ENCODE measurements at regions not wholly inside any gene's neighbourhood (a gene's known extent, or its start where the extent isn't known, plus 50 kb on each side); places are given as distances from the start of the nearest gene placed in this dataset.

DNA sequence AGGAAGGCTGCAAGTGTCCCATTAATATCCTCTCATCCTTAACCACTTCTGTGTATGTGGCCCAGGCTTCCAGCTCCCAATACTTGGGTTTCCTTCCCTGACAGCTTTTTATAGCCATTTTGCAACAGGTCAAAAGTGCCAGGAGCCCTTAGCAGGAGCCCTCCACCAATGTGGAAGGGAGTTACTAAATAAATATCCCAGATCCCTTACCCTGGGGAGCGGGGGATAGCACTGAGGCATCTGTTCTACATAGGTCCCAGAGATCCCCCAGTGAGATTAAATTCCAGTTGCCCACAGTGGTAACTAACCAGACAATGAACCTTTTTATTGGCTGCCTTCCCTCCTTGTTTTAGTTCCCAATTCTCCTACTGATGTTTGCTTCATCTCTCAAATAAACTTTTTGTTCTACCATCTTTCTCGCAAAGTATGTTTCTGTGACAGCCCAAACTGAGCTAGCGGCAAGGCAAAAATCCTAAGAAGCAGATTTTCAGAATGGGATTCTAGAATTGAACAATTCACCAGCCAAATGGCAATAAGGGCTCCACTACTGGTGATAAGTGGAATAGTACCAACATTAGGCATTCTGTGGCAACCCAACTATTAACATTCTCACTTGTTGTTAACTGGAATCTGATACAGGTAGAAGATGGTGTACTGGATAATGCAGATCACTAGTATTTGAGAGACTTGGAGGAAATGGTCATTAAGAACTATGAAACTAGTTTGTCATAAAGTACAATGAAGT, 83.9 kb upstream of the MAPRE2 start:
- no peak overlapping the region for H3K4me3 ChIP-seq
- 83% methylated on average over 3 of the region's 3 CpGs; no CpG with 5 or more reads in 1 of the 2 donors for WGBS, 2 donors (ENCODE audit: low coverage in 1 of 2)
- no peaks in the 10 kb centered on the region for H3K36me3 ChIP-seq
- intact Hi-C loops (cut with DNase I; ENCODE audit: low total_unique reads) (no loop called here), in situ Hi-C loops (cut with MboI; ENCODE audit: low pct_ligation_motif_present in 1 of 4, low pct_unique_long_range_greater_than_20kb in 1 of 4, low sequenced_read_pairs in 3 of 4) (loop anchor here in 1 of 4 donors (25.0 kb wide), 1 partner anchor 95 kb away; no protein-coding TSS in a partner anchor)
- H3K27ac ChIP-seq = peak overlapping the region in 1 of 4 donors; percentile 73
- no peaks in the 10 kb centered on the region for H3K9me3 ChIP-seq
- no peak for DNase-seq
- TF ChIP-seq POLR2A (IDR thresholded peaks at IDR 0.05) (no peak), EP300 (IDR thresholded peaks at IDR 0.05; ENCODE audit: low read depth) (no peak), POLR2AphosphoS5 (IDR thresholded peaks at IDR 0.05) (no peak)
- H3K27me3 ChIP-seq = no peaks in the 10 kb centered on the region
- H3K4me1 ChIP-seq = peaks cover 0 to 22% (median 11%) of the 10 kb centered on the region in 4 donors

DNA sequence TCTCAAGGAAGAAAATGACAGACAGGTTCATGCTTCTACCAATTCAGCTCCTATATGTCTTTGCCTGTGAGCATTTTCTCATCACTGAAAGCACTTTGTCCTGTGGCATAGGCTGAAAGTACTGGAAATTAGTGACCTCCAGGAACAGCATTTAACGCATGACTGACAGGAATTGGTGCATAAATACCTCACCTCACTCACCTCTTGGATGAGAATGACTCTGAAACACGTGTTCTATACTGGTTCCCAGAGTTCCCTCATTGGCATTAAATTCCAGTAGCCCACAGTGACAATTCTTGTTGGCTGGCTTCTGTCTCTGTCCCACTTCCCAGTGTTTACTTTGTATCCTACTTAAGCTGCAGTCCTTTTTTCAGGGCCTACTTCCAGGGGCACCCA, 83.4 kb upstream of the MAPRE2 start:
- Histone ChIP-seq H3K4me3 (no peak overlapping the region), H3K27ac (peak overlapping the region in 1 of 4 donors; percentile 73), H3K27me3 (no peaks in the 10 kb centered on the region), H3K36me3 (no peaks in the 10 kb centered on the region), H3K9me3 (no peaks in the 10 kb centered on the region), H3K4me1 (peaks cover 0 to 22% (median 10%) of the 10 kb centered on the region in 4 donors)
- DNase-seq = no peak
- no peak for TF ChIP-seq EP300 (IDR thresholded peaks at IDR 0.05; ENCODE audit: low read depth)
- TF ChIP-seq, protein P1, sequence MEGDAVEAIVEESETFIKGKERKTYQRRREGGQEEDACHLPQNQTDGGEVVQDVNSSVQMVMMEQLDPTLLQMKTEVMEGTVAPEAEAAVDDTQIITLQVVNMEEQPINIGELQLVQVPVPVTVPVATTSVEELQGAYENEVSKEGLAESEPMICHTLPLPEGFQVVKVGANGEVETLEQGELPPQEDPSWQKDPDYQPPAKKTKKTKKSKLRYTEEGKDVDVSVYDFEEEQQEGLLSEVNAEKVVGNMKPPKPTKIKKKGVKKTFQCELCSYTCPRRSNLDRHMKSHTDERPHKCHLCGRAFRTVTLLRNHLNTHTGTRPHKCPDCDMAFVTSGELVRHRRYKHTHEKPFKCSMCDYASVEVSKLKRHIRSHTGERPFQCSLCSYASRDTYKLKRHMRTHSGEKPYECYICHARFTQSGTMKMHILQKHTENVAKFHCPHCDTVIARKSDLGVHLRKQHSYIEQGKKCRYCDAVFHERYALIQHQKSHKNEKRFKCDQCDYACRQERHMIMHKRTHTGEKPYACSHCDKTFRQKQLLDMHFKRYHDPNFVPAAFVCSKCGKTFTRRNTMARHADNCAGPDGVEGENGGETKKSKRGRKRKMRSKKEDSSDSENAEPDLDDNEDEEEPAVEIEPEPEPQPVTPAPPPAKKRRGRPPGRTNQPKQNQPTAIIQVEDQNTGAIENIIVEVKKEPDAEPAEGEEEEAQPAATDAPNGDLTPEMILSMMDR (IDR thresholded peaks at IDR 0.05) = no peak
- no peak for TF ChIP-seq POLR2AphosphoS5 (IDR thresholded peaks at IDR 0.05)
- TF ChIP-seq POLR2A (IDR thresholded peaks at IDR 0.05) = no peak
- in situ Hi-C loops (cut with MboI; ENCODE audit: low pct_ligation_motif_present in 1 of 4, low pct_unique_long_range_greater_than_20kb in 1 of 4, low sequenced_read_pairs in 3 of 4) (loop anchor here in 1 of 4 donors (25.0 kb wide), 1 partner anchor 96 kb away; no protein-coding TSS in a partner anchor), intact Hi-C loops (cut with DNase I; ENCODE audit: low total_unique reads) (no loop called here)
- 55% methylated on average over 2 of the region's 2 CpGs; no CpG with 5 or more reads in 1 of the 2 donors for WGBS, 2 donors (ENCODE audit: low coverage in 1 of 2)

DNA sequence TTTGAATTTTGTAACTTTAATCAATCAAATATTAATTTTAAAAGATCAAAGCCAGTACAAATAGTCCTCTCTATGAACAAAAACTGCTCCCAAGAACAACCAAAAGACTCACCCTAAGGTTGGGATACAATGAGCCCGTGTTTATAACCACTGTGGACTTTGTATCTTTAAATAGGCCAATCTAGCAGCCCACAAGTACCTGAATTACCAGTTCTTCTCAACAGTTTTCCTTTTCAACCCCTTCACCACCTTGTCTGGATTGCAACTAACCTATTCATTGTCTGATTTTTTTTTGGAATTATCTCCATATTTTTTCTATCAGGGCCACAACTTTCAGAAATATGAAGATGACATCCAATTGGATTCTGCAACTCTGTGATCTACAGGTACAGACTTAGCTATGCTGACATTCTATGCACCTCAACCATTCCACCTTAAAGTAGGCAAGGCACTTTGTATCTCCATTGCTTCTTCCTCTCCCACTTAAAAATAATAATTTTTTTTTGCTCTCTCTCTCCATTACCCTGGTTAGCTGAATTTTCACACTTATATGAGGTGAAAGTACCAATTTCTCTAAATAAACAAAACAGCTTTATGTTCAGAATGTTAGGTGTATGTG, 81.9 kb upstream of the MAPRE2 start:
- DNase-seq = no peak
- intact Hi-C loops (cut with DNase I; ENCODE audit: low total_unique reads) = no loop called here
- no peaks in the 10 kb centered on the region for H3K9me3 ChIP-seq
- TF ChIP-seq, protein P1 (IDR thresholded peaks at IDR 0.05) = no peak
- TF ChIP-seq POLR2AphosphoS5 (IDR thresholded peaks at IDR 0.05) = peak in 1 of 3 donors; percentile 76
- no peak for TF ChIP-seq EP300 (IDR thresholded peaks at IDR 0.05; ENCODE audit: low read depth)
- no peak for TF ChIP-seq POLR2A (IDR thresholded peaks at IDR 0.05)
- in situ Hi-C loops (cut with MboI; ENCODE audit: low pct_ligation_motif_present in 1 of 4, low pct_unique_long_range_greater_than_20kb in 1 of 4, low sequenced_read_pairs in 3 of 4) = loop anchor here in 1 of 4 donors (25.0 kb wide), 1 partner anchor 97 kb away; no protein-coding TSS in a partner anchor
- H3K27ac ChIP-seq = peak overlapping the region; percentile 64 to 78 (median 75)
- H3K4me1 ChIP-seq = peaks cover 0 to 22% (median 10%) of the 10 kb centered on the region in 4 donors
- H3K36me3 ChIP-seq = no peaks in the 10 kb centered on the region
- 41 to 75% methylated on average over 1 of the region's 1 CpG for WGBS, 2 donors (ENCODE audit: low coverage in 1 of 2)
- no peaks in the 10 kb centered on the region for H3K27me3 ChIP-seq
- peak overlapping the region in 3 of 4 donors; percentile 18 to 39 (median 21) for H3K4me3 ChIP-seq

DNA sequence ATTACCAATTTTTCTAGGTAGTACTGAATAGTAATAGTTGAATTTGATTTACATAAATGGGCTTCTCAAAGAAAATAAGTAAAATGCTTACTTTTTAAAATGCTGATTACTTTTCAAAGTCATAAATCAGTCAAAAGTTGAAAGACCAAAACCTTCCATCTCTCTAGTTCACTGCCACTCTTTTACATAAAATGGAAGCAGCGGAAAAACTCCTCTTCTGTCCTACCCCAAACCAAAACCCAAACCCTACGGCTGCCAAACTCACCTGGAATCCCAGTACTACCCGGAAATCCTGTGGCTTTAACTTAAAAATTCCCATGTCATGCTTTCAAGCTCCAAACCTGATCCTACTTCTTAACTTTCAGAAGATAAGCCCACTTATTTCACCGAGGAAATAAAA, 81.2 kb upstream of the MAPRE2 start:
- Histone ChIP-seq H3K4me3 (peak overlapping the region in 3 of 4 donors; percentile 18 to 39 (median 21)), H3K4me1 (peaks cover 0 to 24% (median 10%) of the 10 kb centered on the region in 4 donors), H3K27me3 (no peaks in the 10 kb centered on the region), H3K27ac (peak overlapping the region; percentile 64 to 78 (median 75)), H3K36me3 (no peaks in the 10 kb centered on the region), H3K9me3 (no peaks in the 10 kb centered on the region)
- 14 to 48% methylated on average over 4 of the region's 4 CpGs for WGBS, 2 donors (ENCODE audit: low coverage in 1 of 2)
- intact Hi-C loops (cut with DNase I; ENCODE audit: low total_unique reads) (no loop called here), in situ Hi-C loops (cut with MboI; ENCODE audit: low pct_ligation_motif_present in 1 of 4, low pct_unique_long_range_greater_than_20kb in 1 of 4, low sequenced_read_pairs in 3 of 4) (loop anchor here in 1 of 4 donors (25.0 kb wide), 1 partner anchor 98 kb away; no protein-coding TSS in a partner anchor)
- DNase-seq = no peak
- TF ChIP-seq EP300 (IDR thresholded peaks at IDR 0.05; ENCODE audit: low read depth) (no peak), POLR2AphosphoS5 (IDR thresholded peaks at IDR 0.05) (no peak), POLR2A (IDR thresholded peaks at IDR 0.05) (no peak)
- TF ChIP-seq, protein P1 (IDR thresholded peaks at IDR 0.05) = no peak

Measured in transverse colon (tissue), 4 donors.